ENCODE measurements at regions not wholly inside any gene's neighbourhood (a gene's known extent, or its start where the extent isn't known, plus 50 kb on each side); places are given as distances from the start of the nearest gene placed in this dataset.

DNA sequence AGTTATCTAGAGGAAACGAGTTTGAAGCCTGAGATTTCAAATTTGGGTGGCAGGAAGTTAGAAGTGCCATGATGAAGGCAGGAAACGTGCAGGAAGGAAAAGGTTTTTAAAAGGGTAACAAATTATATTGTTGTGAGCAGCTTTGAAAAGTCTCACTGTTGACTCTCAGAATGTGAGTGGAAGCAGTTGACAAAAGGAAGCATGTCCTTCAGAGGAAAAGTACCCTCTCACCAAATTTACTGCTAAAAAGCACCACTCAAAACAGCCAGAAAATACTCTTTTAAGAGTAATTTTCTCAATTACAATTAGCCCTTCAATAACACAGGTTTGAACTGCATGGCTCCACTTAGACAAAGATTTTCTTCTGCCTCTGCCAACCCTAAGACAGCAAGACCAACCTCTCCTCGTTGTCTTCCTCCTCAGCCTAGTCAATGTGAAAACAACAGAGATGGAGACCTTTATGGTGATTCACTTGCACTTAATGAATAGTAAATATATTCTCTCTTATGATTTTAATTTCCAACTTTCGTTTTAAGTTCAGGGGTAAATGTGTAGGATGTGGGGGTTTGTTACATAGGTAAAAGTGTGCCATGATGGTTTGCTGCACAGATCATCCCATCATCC, 117.1 kb upstream of the LIPC start:
- TF ChIP-seq CTCF (IDR thresholded peaks at IDR 0.05 in 2 of 3, conservative IDR thresholded peaks at IDR 0.05 in 1 of 3; ENCODE audit: control insufficient read depth in 2 of 3, extremely low read depth in 1 of 3, insufficient read depth in 1 of 3, low read depth in 3 of 3, low read length in 3 of 3), result no peak
- TF ChIP-seq, protein P1, sequence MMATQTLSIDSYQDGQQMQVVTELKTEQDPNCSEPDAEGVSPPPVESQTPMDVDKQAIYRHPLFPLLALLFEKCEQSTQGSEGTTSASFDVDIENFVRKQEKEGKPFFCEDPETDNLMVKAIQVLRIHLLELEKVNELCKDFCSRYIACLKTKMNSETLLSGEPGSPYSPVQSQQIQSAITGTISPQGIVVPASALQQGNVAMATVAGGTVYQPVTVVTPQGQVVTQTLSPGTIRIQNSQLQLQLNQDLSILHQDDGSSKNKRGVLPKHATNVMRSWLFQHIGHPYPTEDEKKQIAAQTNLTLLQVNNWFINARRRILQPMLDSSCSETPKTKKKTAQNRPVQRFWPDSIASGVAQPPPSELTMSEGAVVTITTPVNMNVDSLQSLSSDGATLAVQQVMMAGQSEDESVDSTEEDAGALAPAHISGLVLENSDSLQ (IDR thresholded peaks at IDR 0.05), result no peak
- TF ChIP-seq GABPA (IDR thresholded peaks at IDR 0.05; ENCODE audit: low read depth), result no peak
- TF ChIP-seq YY1 (IDR thresholded peaks at IDR 0.05; ENCODE audit: low read depth, low read length), result no peak
- TF ChIP-seq FOXM1 (IDR thresholded peaks at IDR 0.05; ENCODE audit: low read depth, low read length), result no peak
- no peak for TF ChIP-seq BCL11A (IDR thresholded peaks at IDR 0.05; ENCODE audit: low read depth, low read length)
- TF ChIP-seq HDAC6 (IDR thresholded peaks at IDR 0.05; ENCODE audit: unreplicated experiment), result no peak
- TF ChIP-seq, protein P2, sequence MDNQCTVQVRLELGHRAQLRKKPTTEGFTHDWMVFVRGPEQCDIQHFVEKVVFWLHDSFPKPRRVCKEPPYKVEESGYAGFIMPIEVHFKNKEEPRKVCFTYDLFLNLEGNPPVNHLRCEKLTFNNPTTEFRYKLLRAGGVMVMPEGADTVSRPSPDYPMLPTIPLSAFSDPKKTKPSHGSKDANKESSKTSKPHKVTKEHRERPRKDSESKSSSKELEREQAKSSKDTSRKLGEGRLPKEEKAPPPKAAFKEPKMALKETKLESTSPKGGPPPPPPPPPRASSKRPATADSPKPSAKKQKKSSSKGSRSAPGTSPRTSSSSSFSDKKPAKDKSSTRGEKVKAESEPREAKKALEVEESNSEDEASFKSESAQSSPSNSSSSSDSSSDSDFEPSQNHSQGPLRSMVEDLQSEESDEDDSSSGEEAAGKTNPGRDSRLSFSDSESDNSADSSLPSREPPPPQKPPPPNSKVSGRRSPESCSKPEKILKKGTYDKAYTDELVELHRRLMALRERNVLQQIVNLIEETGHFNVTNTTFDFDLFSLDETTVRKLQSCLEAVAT (IDR thresholded peaks at IDR 0.05), result no peak
- TF ChIP-seq ZBED1 (IDR thresholded peaks at IDR 0.05; ENCODE audit: borderline replicate concordance), result no peak
- no peak for TF ChIP-seq JUND (IDR thresholded peaks at IDR 0.05; ENCODE audit: low read depth, low read length)
- TF ChIP-seq, protein P3, sequence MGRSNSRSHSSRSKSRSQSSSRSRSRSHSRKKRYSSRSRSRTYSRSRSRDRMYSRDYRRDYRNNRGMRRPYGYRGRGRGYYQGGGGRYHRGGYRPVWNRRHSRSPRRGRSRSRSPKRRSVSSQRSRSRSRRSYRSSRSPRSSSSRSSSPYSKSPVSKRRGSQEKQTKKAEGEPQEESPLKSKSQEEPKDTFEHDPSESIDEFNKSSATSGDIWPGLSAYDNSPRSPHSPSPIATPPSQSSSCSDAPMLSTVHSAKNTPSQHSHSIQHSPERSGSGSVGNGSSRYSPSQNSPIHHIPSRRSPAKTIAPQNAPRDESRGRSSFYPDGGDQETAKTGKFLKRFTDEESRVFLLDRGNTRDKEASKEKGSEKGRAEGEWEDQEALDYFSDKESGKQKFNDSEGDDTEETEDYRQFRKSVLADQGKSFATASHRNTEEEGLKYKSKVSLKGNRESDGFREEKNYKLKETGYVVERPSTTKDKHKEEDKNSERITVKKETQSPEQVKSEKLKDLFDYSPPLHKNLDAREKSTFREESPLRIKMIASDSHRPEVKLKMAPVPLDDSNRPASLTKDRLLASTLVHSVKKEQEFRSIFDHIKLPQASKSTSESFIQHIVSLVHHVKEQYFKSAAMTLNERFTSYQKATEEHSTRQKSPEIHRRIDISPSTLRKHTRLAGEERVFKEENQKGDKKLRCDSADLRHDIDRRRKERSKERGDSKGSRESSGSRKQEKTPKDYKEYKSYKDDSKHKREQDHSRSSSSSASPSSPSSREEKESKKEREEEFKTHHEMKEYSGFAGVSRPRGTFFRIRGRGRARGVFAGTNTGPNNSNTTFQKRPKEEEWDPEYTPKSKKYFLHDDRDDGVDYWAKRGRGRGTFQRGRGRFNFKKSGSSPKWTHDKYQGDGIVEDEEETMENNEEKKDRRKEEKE (IDR thresholded peaks at IDR 0.05), result no peak
